K562 (cell line): ENCODE measurements at regions not wholly inside any gene's neighbourhood (a gene's known extent, or its start where the extent isn't known, plus 50 kb on each side); places are given as distances from the start of the nearest gene placed in this dataset.

Source experiments
- GTF2B ChIP-seq: IDR thresholded peaks from 2 replicates; pipeline ENCODE4 v1.6.1; 2011; ENCODE audit not compliant: insufficient read length; ENCODE audit errors: extremely low read depth
- MEF2A ChIP-seq: IDR thresholded peaks from 2 replicates; pipeline ENCODE4 v1.6.1; 2011; ENCODE audit warnings: low read depth, mild to moderate bottlenecking, low read length, moderate library complexity; ENCODE audit not compliant: control insufficient read depth
- MLLT1 ChIP-seq, 2 experiments: fragments of 450-650 bp; IDR thresholded peaks; 2 replicates each; pipeline ENCODE4 v1.6.1; 2016
- TCF3 ChIP-seq: sonication (generic); formaldehyde crosslinking; IDR thresholded peaks from 2 replicates; pipeline ENCODE4 v1.4.0; 2020; ENCODE audit warnings: mild to moderate bottlenecking, missing genetic modification reagents
- ZBTB40 ChIP-seq, 2 experiments: fragments of 450-650 bp in 1 of 2; sonication (generic) in 1 of 2; formaldehyde crosslinking in 1 of 2; IDR thresholded peaks; 2 replicates each; pipeline versions ENCODE4 v1.7.1 to v1.9.0; 2016 to 2022; ENCODE audit warnings: inconsistent platforms in 1 of 2, mild to moderate bottlenecking in 1 of 2, missing genetic modification reagents in 1 of 2
- ZNF253 ChIP-seq: fragments of 250-450 bp; sonication (Bioruptor Pico); conservative IDR thresholded peaks from 2 replicates; pipeline ENCODE4 v1.6.1; 2021; ENCODE audit warnings: mild to moderate bottlenecking

- TF ChIP-seq ZBTB40 (IDR thresholded peaks at IDR 0.05) (peak; percentile 64), ZBTB40 (CRISPR knock-in tag; IDR thresholded peaks at IDR 0.05) (no peak), GTF2B (no peak), MLLT1 (IDR thresholded peaks at IDR 0.05) (0 out of 4 replicates have a peak, but pooled peaks of 1 of the 2 experiments have one; percentile 17), TCF3 (CRISPR knock-in tag) (peak; percentile 59), ZNF253 (CRISPR knock-in tag) (no peak), MEF2A (peak; percentile 50; the same call in 1 of the 2 replicates)
Measured at GRCh38 chr12:69163681-69164362, 75.5 kb upstream of the CPSF6 start (continued).
